ENCODE measurements at regions not wholly inside any gene's neighbourhood (a gene's known extent, or its start where the extent isn't known, plus 50 kb on each side); places are given as distances from the start of the nearest gene placed in this dataset.

- no peak for DNase-seq (ENCODE audit: low read depth)
These were observed 97.1 kb upstream of the NXT1 start for GRCh38 chr20:23253524-23253923.

- no peak for DNase-seq (ENCODE audit: low read depth)
These were observed 98.8 kb upstream of the NXT1 start for GRCh38 chr20:23251779-23252178.

GRCh38 chr20:23249541-23249940, 101.0 kb upstream of the NXT1 start:
- DNase-seq (ENCODE audit: low read depth), result no peak

GRCh38 chr20:23248461-23248882, 102.1 kb upstream of the NXT1 start:
- DNase-seq (ENCODE audit: low read depth), result no peak

GRCh38 chr20:23246717-23247664, 103.6 kb upstream of the NXT1 start:
- no peak for DNase-seq (ENCODE audit: low read depth)

- no peak for DNase-seq (ENCODE audit: low read depth)
These were observed 104.9 kb upstream of the NXT1 start for GRCh38 chr20:23245553-23246181.

GRCh38 chr20:23244916-23245552, 105.6 kb upstream of the NXT1 start:
- DNase-seq (ENCODE audit: low read depth), result no peak

GRCh38 chr20:23244156-23244915, 106.3 kb upstream of the NXT1 start:
- DNase-seq (ENCODE audit: low read depth), result no peak

GRCh38 chr20:23243791-23244155, 106.8 kb upstream of the NXT1 start:
- DNase-seq (ENCODE audit: low read depth), result no peak

- no peak for DNase-seq (ENCODE audit: low read depth)
These were observed 107.9 kb upstream of the NXT1 start for GRCh38 chr20:23242556-23243180.

GRCh38 chr20:23242104-23242503, 108.5 kb upstream of the NXT1 start:
- no peak for DNase-seq (ENCODE audit: low read depth)

- no peak for DNase-seq (ENCODE audit: low read depth)
These were observed 109.2 kb upstream of the NXT1 start for GRCh38 chr20:23241416-23241815.

- no peak for DNase-seq (ENCODE audit: low read depth)
These were observed 110.1 kb upstream of the NXT1 start for GRCh38 chr20:23240519-23240918.

GRCh38 chr20:23237201-23237600, 113.4 kb upstream of the NXT1 start:
- DNase-seq (ENCODE audit: low read depth), result no peak

- no peak for DNase-seq (ENCODE audit: low read depth)
These were observed 115.2 kb upstream of the NXT1 start for GRCh38 chr20:23235173-23236027.

GRCh38 chr20:23234311-23235078, 116.1 kb upstream of the NXT1 start:
- no peak for DNase-seq (ENCODE audit: low read depth)

GRCh38 chr20:23233341-23233740, 117.2 kb upstream of the NXT1 start:
- no peak for DNase-seq (ENCODE audit: low read depth)

- no peak for DNase-seq (ENCODE audit: low read depth)
These were observed 117.8 kb upstream of the NXT1 start for GRCh38 chr20:23232679-23233308.

- no peak for DNase-seq (ENCODE audit: low read depth)
These were observed 118.4 kb upstream of the NXT1 start for GRCh38 chr20:23232219-23232581.
